HEK293 (cell line): ENCODE measurements at regions not wholly inside any gene's neighbourhood (a gene's known extent, or its start where the extent isn't known, plus 50 kb on each side); places are given as distances from the start of the nearest gene placed in this dataset.

Experiments used
- CTCF ChIA-PET: fragments of 350-600 bp; formaldehyde crosslinking; extraction: SDS; loops from one replicate; lab custom pipeline; 2021; ENCODE audit warnings: antibody characterized with exemption; lab: Yijun Ruan, JAX
- POLR2A ChIA-PET: fragments of 300-600 bp; formaldehyde crosslinking; extraction: SDS; loops from one replicate; lab custom pipeline; 2020; ENCODE audit warnings: antibody characterized with exemption, inconsistent platforms; lab: Yijun Ruan, JAX
- H3K27ac ChIP-seq: fragments of 200-500 bp; sonication (Bioruptor generic); 2 replicates; pipeline ENCODE4 v1.5.1; 2014; ENCODE audit warnings: low read depth, low read length, control low read depth, inconsistent platforms; ENCODE audit errors: extremely low read depth
- H3K36me3 ChIP-seq, 2 experiments: fragments of 200-500 bp in 1 of 2; sonication (Bioruptor generic) in 1 of 2; 1 replicate in 1 of 2; 2 replicates in 1 of 2; pipeline ENCODE4 v1.5.1; 2014 to 2017; ENCODE audit warnings: inconsistent platforms in 2 of 2, low read length in 2 of 2; ENCODE audit not compliant: control insufficient read depth in 2 of 2, insufficient read depth in 1 of 2
- H3K4me1 ChIP-seq: fragments of 200-500 bp; sonication (Bioruptor generic); 2 replicates; pipeline ENCODE4 v1.5.1; 2014; ENCODE audit warnings: mild to moderate bottlenecking, low read length, inconsistent platforms; ENCODE audit not compliant: control insufficient read depth, insufficient read depth
- H3K4me3 ChIP-seq: 2 replicates; pipeline ENCODE4 v1.5.1; 2011; ENCODE audit warnings: low read depth, mild to moderate bottlenecking, control low read depth, low read length, moderate library complexity
- H3K9me3 ChIP-seq: fragments of 200-500 bp; sonication (Bioruptor generic); 2 replicates; pipeline ENCODE4 v1.5.1; 2014; ENCODE audit warnings: low read depth, low read length, inconsistent platforms; ENCODE audit not compliant: control insufficient read depth, insufficient read depth
- AEBP2 ChIP-seq: fragments of 450-650 bp; formaldehyde crosslinking; IDR thresholded peaks from 2 replicates; pipeline ENCODE4 v1.5.1; 2016; ENCODE audit warnings: missing biosample characterization, missing genetic modification characterization, borderline replicate concordance
- EGR2 ChIP-seq: fragments of 450-650 bp; formaldehyde crosslinking; IDR thresholded peaks from 2 replicates; pipeline ENCODE4 v1.5.1; 2016; ENCODE audit warnings: low read depth, missing biosample characterization, missing genetic modification characterization
- HIC1 ChIP-seq: fragments of 450-650 bp; formaldehyde crosslinking; IDR thresholded peaks from 2 replicates; pipeline ENCODE4 v1.5.1; 2016; ENCODE audit warnings: missing biosample characterization, missing genetic modification characterization
- SETDB1 ChIP-seq: IDR thresholded peaks from one replicate; pipeline ENCODE4 v1.6.1; 2017; ENCODE audit warnings: mild to moderate bottlenecking, low read length, moderate library complexity, mixed read lengths; ENCODE audit not compliant: insufficient read length
- TSHZ1 ChIP-seq: fragments of 450-650 bp; formaldehyde crosslinking; IDR thresholded peaks from 2 replicates; pipeline ENCODE4 v1.5.1; 2016; ENCODE audit warnings: missing biosample characterization, missing genetic modification characterization, borderline replicate concordance
- ZFHX2 ChIP-seq: fragments of 450-650 bp; formaldehyde crosslinking; conservative IDR thresholded peaks from 2 replicates; pipeline ENCODE4 v1.5.1; 2016; ENCODE audit warnings: missing biosample characterization, missing genetic modification characterization
- ZNF10 ChIP-seq: fragments of 450-650 bp; formaldehyde crosslinking; IDR thresholded peaks from 2 replicates; pipeline ENCODE4 v1.5.1; 2017; ENCODE audit warnings: missing biosample characterization, missing genetic modification characterization
- ZNF121 ChIP-seq: fragments of 450-650 bp; formaldehyde crosslinking; IDR thresholded peaks from 2 replicates; pipeline ENCODE4 v1.5.1; 2016; ENCODE audit warnings: missing biosample characterization, missing genetic modification characterization
- ZNF214 ChIP-seq: fragments of 450-650 bp; formaldehyde crosslinking; IDR thresholded peaks from 2 replicates; pipeline ENCODE4 v1.5.1; 2017; ENCODE audit warnings: missing biosample characterization, mild to moderate bottlenecking, missing genetic modification characterization, borderline replicate concordance
- ZNF398 ChIP-seq: fragments of 450-650 bp; formaldehyde crosslinking; IDR thresholded peaks from 2 replicates; pipeline ENCODE4 v1.5.1; 2017; ENCODE audit warnings: missing biosample characterization, missing genetic modification characterization
- ZNF677 ChIP-seq: fragments of 450-650 bp; IDR thresholded peaks from 2 replicates; pipeline ENCODE4 v1.5.0; 2018; ENCODE audit warnings: missing biosample characterization, mild to moderate bottlenecking, missing genetic modification characterization, moderate library complexity
- ZNF692 ChIP-seq: fragments of 450-650 bp; formaldehyde crosslinking; IDR thresholded peaks from 2 replicates; pipeline ENCODE4 v1.5.1; 2016; ENCODE audit warnings: missing biosample characterization, missing genetic modification characterization
- ZNF707 ChIP-seq: fragments of 450-650 bp; formaldehyde crosslinking; IDR thresholded peaks from 2 replicates; pipeline ENCODE4 v1.5.1; 2016; ENCODE audit warnings: missing biosample characterization, missing genetic modification characterization
- ZNF830 ChIP-seq: fragments of 450-650 bp; IDR thresholded peaks from 2 replicates; pipeline ENCODE4 v1.5.0; 2018; ENCODE audit warnings: missing biosample characterization, missing genetic modification characterization, low read depth, mild to moderate bottlenecking, moderate library complexity

- Histone ChIP-seq H3K36me3 (no peaks in the 10 kb centered on the region), H3K4me1 (no peaks in the 10 kb centered on the region), H3K9me3 (no peaks in the 10 kb centered on the region), H3K4me3 (no peak overlapping the region), H3K27ac (no peak overlapping the region)
- POLR2A ChIA-PET: no interaction called here
- TF ChIP-seq EGR2 (tag by site-specific recombination) (peak; percentile 79), ZFHX2 (tag by site-specific recombination) (peak; percentile 84), ZNF830 (tag by site-specific recombination) (no peak), ZNF10 (tag by site-specific recombination) (no peak), ZNF677 (no peak)
- CTCF ChIA-PET: no interaction called here
Observed at GRCh38 chr22:27518531-27519340, 282.8 kb downstream of the MN1 start.

- H3K9me3 ChIP-seq: no peaks in the 10 kb centered on the region
- H3K36me3 ChIP-seq: no peaks in the 10 kb centered on the region
- H3K4me1 ChIP-seq: no peaks in the 10 kb centered on the region
- H3K27ac ChIP-seq: no peak overlapping the region
- ChIA-PET POLR2A (no interaction called here), CTCF (interaction anchor here (0.6 kb wide), 1 partner anchor 117 kb away, joined by 3 read pairs; no protein-coding TSS in a partner anchor)
- H3K4me3 ChIP-seq: no peak overlapping the region
- TF ChIP-seq ZNF398 (tag by site-specific recombination) (no peak), ZNF692 (tag by site-specific recombination) (no peak), AEBP2 (no peak), SETDB1 (no peak), ZNF121 (tag by site-specific recombination) (no peak), ZNF214 (tag by site-specific recombination) (no peak), HIC1 (tag by site-specific recombination) (no peak), TSHZ1 (tag by site-specific recombination) (no peak), ZNF707 (tag by site-specific recombination) (no peak)
Observed at GRCh38 chr22:27523711-27524110, 277.8 kb downstream of the MN1 start.
